NCI-H748 (cell line): ENCODE measurements at regions not wholly inside any gene's neighbourhood (a gene's known extent, or its start where the extent isn't known, plus 50 kb on each side); places are given as distances from the start of the nearest gene placed in this dataset.
A peak's percentile ranks its signal among the peaks of the same experiment; 100 is the strongest.

Experiments
- DNase-seq: peaks from one replicate; lab custom pipeline; 2025; ENCODE audit not compliant: unreplicated experiment; lab: John Stamatoyannopoulos, UW

DNA sequence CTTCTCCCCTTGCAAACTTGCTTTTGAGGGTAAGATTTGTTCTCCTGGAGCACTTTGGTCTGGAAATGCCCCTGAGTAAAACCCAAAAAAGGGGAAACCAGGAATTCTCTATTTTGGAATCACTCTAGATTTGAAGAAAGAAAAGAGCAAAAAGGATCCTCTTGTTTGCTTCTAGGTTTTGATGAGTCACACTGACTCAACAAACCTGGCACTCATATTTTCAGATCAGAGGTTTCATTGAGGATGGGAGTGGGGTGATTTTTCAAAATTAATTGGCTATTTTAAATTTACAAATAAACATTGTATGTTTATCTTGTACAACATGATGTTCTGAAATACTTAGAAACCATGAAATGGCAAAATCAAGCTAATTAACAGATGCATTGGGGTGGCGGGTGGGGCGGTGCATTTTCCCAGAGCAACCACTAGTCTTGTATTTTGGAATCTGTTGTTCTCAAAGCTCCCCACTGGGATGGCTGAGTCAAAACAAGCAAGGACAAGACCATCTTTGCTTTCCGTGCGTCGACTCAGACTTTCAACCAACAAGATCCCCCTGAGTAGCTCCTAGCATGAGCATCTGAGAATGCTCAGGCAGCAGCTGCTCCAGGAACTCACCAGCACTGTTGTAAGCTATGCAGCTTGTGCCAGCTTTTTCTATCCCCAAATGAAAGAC lies 451.4 kb downstream of the WDR72 start:
- DNase-seq, result no peak

GRCh38 chr15:53305554-53305953 lies 453.9 kb downstream of the WDR72 start:
- no peak for DNase-seq

DNA sequence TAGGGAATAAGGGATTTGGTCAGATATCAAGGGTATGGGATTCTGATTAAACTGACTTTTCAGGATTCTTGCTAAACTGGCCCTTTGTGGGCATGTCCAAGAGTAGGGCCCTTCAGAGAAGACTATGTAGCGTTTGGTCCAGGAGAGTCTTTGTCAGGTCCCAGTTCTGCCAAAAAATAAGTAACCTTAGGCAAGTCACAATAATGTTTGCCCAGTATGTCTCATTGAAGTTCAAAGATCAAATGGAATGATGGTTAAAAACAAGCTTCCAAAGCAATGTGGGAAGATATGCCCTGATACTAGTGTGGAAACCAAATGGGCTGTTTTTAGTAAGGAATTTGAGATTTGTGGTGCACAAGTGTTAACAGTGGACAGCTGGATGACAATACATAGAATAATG lies 454.4 kb downstream of the WDR72 start:
- no peak for DNase-seq

- no peak for DNase-seq
These were observed 461.6 kb downstream of the WDR72 start for GRCh38 chr15:53297828-53298227.

DNA sequence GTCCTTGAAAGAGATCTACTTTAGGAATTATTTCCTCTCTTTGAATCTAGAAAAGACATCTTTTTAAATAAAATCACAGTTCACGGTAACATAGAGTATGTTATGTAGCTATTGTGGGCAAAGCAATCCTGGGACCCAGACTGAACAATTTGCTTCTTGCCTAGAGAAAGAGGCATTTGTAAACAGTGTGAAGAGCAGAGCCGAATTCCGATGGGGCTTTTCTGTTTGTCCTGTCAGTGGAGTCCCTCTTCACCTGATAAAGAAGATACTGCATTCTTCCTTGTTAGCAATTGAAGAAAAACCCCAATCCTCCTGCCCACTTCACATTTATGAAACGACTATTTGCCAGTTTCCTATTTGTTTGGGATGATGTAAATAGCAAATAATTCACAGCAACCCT lies 462.9 kb downstream of the WDR72 start:
- no peak for DNase-seq

GRCh38 chr15:53295574-53295973 lies 463.9 kb downstream of the WDR72 start:
- no peak for DNase-seq

- DNase-seq, result no peak
These were observed 470.9 kb downstream of the WDR72 start for GRCh38 chr15:53288542-53288941.

DNA sequence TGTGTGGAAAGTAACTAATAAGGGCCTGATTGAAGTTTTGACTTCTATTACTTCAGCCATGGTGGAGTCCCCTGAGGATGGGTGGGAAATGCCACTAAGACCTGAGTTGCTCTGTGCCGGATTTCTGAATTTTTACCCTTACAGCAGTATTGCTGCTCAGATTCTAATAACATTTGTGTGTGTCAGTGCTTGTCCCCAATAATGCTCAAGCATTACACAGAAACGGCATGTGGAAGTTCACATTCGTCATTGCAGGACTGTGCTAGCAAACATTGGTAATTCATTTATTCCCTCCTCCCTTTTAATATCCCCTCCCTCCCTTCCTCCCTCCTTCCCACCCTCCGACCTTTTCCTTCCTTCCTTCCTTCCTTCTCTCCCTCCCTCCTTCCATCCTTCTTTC lies 484.5 kb upstream of the ONECUT1 start:
- no peak for DNase-seq

GRCh38 chr15:53272116-53272515 lies 482.0 kb upstream of the ONECUT1 start:
- no peak for DNase-seq

- no peak for DNase-seq
These were observed 476.0 kb upstream of the ONECUT1 start for GRCh38 chr15:53266176-53266575.

DNA sequence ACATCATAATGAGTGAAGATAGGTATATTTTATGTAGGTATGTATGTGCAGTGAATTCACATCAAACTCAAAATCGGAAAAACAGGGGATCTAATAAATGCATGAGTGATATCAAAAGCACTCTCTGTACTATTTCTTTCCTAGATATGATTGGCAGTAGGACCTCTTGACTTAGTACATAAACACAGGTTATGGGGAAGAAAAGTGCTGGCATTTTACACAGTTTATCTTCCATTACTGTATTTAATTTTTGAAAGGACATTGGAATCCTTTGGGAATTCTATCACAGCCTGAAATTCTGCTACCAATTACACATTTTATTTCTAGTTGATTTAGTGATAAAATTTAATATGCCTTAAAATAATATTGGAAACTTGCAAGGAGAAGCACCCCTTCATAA lies 470.5 kb upstream of the ONECUT1 start:
- DNase-seq, result no peak

DNA sequence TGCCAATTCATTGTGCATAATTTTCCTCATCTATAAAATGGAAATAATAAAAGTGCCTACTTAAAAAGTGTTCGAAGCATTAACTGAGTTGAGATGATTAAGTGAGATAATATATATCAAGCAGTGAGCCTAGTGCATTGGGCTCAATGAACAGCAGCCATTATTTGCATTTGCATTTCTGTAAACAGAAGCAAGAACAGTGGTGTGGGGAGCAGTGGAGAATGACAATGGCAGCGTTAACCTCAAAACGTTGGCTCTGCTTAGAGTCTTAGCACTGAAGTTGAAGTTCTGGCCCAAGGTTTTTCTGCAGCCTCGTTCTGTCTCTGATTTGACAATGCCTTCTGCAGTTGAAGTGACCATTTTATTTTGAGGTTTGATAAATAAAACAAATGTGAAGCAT lies 466.3 kb upstream of the ONECUT1 start:
- no peak for DNase-seq

- DNase-seq, result no peak
These were observed 465.9 kb upstream of the ONECUT1 start for GRCh38 chr15:53256043-53256442.

DNA sequence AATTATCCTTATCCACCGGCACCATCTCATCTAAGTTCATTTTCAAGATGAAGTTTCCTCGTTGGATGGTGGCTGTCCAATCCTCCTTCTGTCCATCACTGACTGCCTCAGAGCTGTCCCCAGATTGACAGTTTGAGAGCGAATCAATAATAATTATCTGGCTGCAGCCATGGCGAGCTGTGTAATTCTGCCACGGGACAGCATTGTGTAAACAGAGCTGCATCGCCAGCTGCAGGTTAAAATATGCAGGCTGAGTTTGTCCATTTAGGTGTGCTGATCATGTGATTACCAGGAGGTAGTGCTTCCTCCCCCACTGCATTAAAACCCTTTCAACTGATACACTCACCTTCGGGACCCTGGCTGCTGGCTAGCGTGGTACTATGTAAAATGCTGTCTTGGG lies 461.9 kb upstream of the ONECUT1 start:
- peak; percentile 72 for DNase-seq

GRCh38 chr15:53251523-53251922 lies 461.4 kb upstream of the ONECUT1 start:
- DNase-seq, result no peak

DNA sequence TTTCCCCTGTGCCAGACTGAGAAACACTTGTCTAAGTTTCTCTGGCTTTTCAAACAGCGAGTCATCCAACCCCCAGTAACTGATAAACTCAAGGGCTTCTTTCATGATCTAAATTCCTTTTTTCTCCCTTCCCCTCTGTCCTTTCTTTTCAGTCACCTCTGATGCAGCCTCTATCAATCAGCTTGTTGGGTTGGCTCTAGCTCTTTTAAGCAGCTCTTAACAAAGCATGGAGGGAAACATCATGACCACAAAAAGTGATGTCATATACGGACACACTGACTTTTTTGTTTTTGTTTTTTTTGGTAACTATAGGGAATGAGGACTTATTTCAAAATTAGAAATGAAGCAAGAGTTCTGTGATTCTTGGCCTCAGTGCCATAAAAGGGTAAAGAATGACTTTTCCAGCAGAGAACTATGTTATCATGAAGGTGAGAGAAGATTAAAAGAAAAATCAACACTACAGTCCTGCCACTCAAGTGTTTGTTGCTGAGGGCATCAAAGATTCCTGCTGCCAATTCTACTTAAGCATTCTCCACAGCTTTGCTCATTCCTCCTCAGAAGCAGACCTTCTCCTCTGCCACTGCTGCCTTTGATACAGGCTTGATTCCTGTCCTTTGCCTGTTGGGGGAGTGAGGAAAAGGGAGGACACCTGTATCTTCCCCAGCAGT lies 457.0 kb upstream of the ONECUT1 start:
- DNase-seq, result no peak

DNA sequence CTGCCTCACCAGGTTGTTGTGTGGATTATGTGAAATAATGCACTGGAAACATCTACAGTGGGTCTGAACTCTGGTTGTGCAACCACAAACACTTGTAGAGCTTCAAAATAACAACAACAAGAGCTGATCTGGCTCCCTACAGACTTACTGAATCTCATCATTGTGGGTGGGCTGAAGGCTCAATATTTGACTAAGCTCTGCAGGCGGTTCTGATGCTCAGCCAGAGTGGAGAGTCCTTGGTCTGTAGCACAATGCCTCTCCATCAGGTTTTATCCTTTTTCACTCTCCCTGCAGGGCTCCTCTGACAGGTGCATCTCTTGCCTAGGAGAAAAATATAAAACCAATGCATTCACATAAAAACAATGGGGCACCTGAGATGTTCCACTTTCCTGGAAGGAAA lies 456.3 kb upstream of the ONECUT1 start:
- DNase-seq, result no peak

DNA sequence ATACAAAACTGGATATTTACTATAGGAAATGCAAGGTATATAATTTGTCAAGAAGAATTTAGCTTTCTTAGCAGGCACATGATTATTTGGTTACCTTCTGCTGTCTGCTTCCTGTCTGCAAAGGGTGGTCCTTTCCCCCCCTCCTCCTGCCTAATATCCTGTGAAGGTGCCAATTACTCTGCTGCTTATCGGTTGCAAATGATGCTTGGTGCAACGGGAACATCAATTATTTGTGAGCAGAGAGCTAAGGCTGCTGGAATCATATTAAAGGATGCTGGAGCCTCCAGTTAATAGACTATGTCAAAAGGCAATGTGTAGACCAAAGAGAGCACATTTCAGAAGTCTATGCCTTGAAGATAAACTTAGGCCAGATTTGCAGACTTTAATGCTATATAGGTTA lies 443.7 kb upstream of the ONECUT1 start:
- no peak for DNase-seq

- DNase-seq, result no peak
These were observed 440.3 kb upstream of the ONECUT1 start for GRCh38 chr15:53230473-53230872.

DNA sequence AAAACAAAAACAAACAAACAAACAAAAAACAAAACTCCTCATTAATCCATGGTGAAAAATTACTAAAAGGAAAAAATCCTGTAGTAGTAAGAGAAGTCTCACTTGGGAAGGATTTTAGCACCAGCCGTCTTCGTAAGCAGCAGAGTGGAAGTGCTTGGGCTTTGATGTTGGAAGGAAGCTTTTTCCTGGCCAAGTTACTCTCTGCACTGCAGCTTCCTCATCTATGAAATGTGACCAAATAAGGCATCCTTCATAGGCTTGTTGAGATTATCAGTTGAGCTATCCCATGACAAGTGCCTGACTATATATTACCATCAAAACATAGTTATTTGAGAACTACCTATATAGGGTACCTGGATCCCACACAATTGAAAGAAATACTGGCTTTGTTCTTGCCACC lies 436.4 kb upstream of the ONECUT1 start:
- no peak for DNase-seq

GRCh38 chr15:53225781-53226180 lies 435.6 kb upstream of the ONECUT1 start:
- DNase-seq, result no peak

DNA sequence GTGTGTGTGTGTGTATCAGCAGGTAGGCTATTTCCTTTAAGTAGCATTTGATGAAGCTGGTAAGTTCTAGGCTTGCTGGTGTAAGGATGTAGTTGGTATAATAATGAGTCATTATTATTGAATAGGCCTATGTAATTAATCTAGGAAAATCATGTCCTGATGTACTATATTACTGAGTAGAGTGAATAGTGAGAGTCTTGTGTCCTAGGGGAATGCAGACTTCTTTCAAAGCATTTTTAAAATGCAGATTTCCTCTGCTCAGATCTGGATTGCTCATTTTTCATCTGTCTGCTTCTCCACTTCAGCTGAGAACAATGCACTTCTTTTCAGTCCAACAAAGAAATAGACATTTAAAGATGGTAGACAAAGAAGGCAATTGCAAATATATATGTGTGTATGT lies 434.2 kb upstream of the ONECUT1 start:
- DNase-seq, result no peak

DNA sequence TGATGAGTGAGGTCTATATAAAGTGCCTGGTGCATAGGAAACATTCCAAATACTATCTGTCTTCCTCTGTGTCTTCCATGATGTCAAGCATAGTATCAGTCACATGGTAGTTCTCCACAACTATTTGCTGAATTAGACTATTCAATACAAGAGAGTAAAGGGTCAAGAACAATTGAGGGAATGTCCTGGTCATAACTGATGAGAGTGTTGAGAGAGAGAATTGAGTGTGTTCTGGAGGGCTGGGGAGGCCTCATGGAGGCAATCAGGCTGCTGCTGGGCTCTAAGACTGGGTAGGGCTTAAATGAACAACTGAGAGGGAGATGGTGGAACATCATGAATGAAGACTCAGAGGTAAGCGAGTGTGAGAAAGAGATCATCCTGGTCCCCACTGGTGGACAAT lies 433.7 kb upstream of the ONECUT1 start:
- DNase-seq, result no peak
